PC-3 (cell line): ENCODE measurements at regions not wholly inside any gene's neighbourhood (a gene's known extent, or its start where the extent isn't known, plus 50 kb on each side); places are given as distances from the start of the nearest gene placed in this dataset.

ENCODE experiments used
- ATAC-seq: fragments of 200-7000 bp; cut with Tn5 transposase; 2 replicates; pipeline ENCODE4 v1.9.1; 2020; ENCODE audit warnings: mild to moderate bottlenecking, moderate library complexity
- BruUV-seq: library from RNA; stranded (reverse); fragments of 400-500 nt; replicated peaks from 2 replicates; lab custom pipeline; 2021; lab: Mats Ljungman, UMichigan
- CTCF ChIA-PET: fragments of 300-600 bp; sonication (Branson Sonifier 250); formaldehyde crosslinking; loops from one replicate; lab custom pipeline; 2022; ENCODE audit warnings: antibody characterized with exemption; lab: Charles Lee
- POLR2A ChIA-PET: fragments of 300-600 bp; sonication (Branson Sonifier 250); formaldehyde crosslinking; loops from one replicate; lab custom pipeline; 2022; ENCODE audit warnings: antibody characterized with exemption; ENCODE audit not compliant: unreplicated experiment; lab: Charles Lee
- DNase-seq: peaks from one replicate; pipeline ENCODE4 v3.0.0-alpha.2; 2015
- H2AFZ ChIP-seq: fragments of 300-600 bp; sonication (generic); 2 replicates; pipeline ENCODE4 v1.6.0; 2016; ENCODE audit warnings: antibody characterized with exemption, low read length
- H3F3A ChIP-seq: fragments of 300-600 bp; sonication (generic); one replicate; pipeline ENCODE4 v1.6.0; 2017; ENCODE audit warnings: antibody characterized with exemption, low read length, control low read depth, mild to moderate bottlenecking; ENCODE audit not compliant: unreplicated experiment
- H3K27ac ChIP-seq: fragments of 300-600 bp; sonication (generic); 2 replicates; pipeline ENCODE4 v1.5.1; 2016; ENCODE audit warnings: mild to moderate bottlenecking, low read length
- H3K27me3 ChIP-seq: fragments of 300-600 bp; sonication (generic); 2 replicates; pipeline ENCODE4 v1.6.1; 2016; ENCODE audit warnings: low read length, mixed read lengths
- H3K36me3 ChIP-seq: fragments of 300-600 bp; sonication (generic); 2 replicates; pipeline ENCODE4 v1.6.1; 2016; ENCODE audit warnings: low read depth, mixed run types, low read length, mixed read lengths
- H3K4me1 ChIP-seq: fragments of 300-600 bp; sonication (generic); 2 replicates; pipeline ENCODE4 v1.5.1; 2016; ENCODE audit warnings: low read length; ENCODE audit not compliant: insufficient read depth
- H3K4me2 ChIP-seq: fragments of 300-600 bp; sonication (generic); 2 replicates; pipeline ENCODE4 v1.6.0; 2016; ENCODE audit warnings: low read length
- H3K4me3 ChIP-seq: fragments of 300-600 bp; sonication (generic); 2 replicates; pipeline ENCODE4 v1.5.1; 2016; ENCODE audit warnings: mild to moderate bottlenecking, low read length, mixed read lengths
- H3K79me2 ChIP-seq: fragments of 300-600 bp; sonication (generic); 2 replicates; pipeline ENCODE4 v1.6.1; 2017; ENCODE audit warnings: low read length, mixed read lengths
- H3K9ac ChIP-seq: fragments of 300-600 bp; sonication (generic); 2 replicates; pipeline ENCODE4 v1.6.0; 2016; ENCODE audit warnings: mild to moderate bottlenecking, low read length
- H3K9me2 ChIP-seq: fragments of 300-600 bp; sonication (generic); replicated peaks from 2 replicates; pipeline ENCODE4 v1.6.1; 2016; ENCODE audit warnings: mixed run types, low read length, mixed read lengths
- H3K9me3 ChIP-seq: fragments of 300-600 bp; sonication (generic); 2 replicates; pipeline ENCODE4 v1.6.1; 2016; ENCODE audit warnings: low read length, mixed read lengths
- H4K20me1 ChIP-seq: fragments of 300-600 bp; sonication (generic); 2 replicates; pipeline ENCODE4 v1.6.1; 2016; ENCODE audit warnings: low read length, mixed read lengths
- CTCF ChIP-seq: fragments of 300-600 bp; sonication (generic); conservative IDR thresholded peaks from 2 replicates; pipeline ENCODE4 v1.5.1; 2017; ENCODE audit warnings: antibody characterized with exemption, low read depth, mild to moderate bottlenecking, low read length
- EZH2 ChIP-seq: fragments of 300-600 bp; sonication (generic); IDR thresholded peaks from one replicate; pipeline ENCODE4 v1.6.1; 2017; ENCODE audit warnings: antibody characterized with exemption, mild to moderate bottlenecking, low read length; ENCODE audit not compliant: unreplicated experiment
- EZH2phosphoT487 ChIP-seq: fragments of 300-600 bp; sonication (generic); IDR thresholded peaks from 2 replicates; pipeline ENCODE4 v1.6.1; 2018; ENCODE audit warnings: mild to moderate bottlenecking, antibody characterized with exemption, low read length, borderline replicate concordance
- intact Hi-C: fragments of 100-400 bp; cut with micrococcal nuclease; formaldehyde crosslinking; loops from 2 replicates; pipeline ENCODE4 v1.9.0; 2023

- no TSS peak for BruUV-seq
- POLR2A ChIA-PET: no interaction called here
These were observed 71.7 kb downstream of the RPLP1 start for GRCh38 chr15:69524296-69524695.

GRCh38 chr15:69524814-69525213 is 72.2 kb downstream of the RPLP1 start:
- Histone ChIP-seq H3K79me2 (no peaks in the 10 kb centered on the region), H3K9ac (no peak overlapping the region), H2AFZ (no peak overlapping the region), H3K4me1 (no peaks in the 10 kb centered on the region), H3K27ac (no peak overlapping the region), H3K9me2 (no peaks in the 10 kb centered on the region), H3F3A (no peaks in the 10 kb centered on the region), H3K9me3 (no peaks in the 10 kb centered on the region), H3K27me3 (no peaks in the 10 kb centered on the region), H3K4me3 (no peak overlapping the region), H3K36me3 (no peaks in the 10 kb centered on the region), H3K4me2 (no peak overlapping the region), H4K20me1 (no peaks in the 10 kb centered on the region)
- ChIA-PET POLR2A (no interaction called here), CTCF (no interaction called here)
- no TSS peak for BruUV-seq
- TF ChIP-seq EZH2phosphoT487 (no peak), EZH2 (no peak), CTCF (no peak)
- intact Hi-C loops: loop anchor here (5.0 kb wide), 1 partner anchor 52 kb away; no protein-coding TSS in a partner anchor
- DNase-seq (no peak), ATAC-seq (no peak)

More at GRCh38 chr15:69524296-69524695, 71.7 kb downstream of the RPLP1 start:
- H3K4me1 ChIP-seq: no peaks in the 10 kb centered on the region
- H3K27ac ChIP-seq: no peak overlapping the region
- intact Hi-C loops: loop anchor here (5.0 kb wide), 1 partner anchor 53 kb away; no protein-coding TSS in a partner anchor
- H3K27me3 ChIP-seq: no peaks in the 10 kb centered on the region
- TF ChIP-seq EZH2phosphoT487 (no peak), CTCF (no peak), EZH2 (no peak)
- H3K9me2 ChIP-seq: no peaks in the 10 kb centered on the region
- H2AFZ ChIP-seq: no peak overlapping the region
- no peaks in the 10 kb centered on the region for H3K9me3 ChIP-seq
- H3K4me2 ChIP-seq: no peak overlapping the region
- DNase-seq (no peak), ATAC-seq (no peak)
- no peaks in the 10 kb centered on the region for H3F3A ChIP-seq
- CTCF ChIA-PET: no interaction called here
- H3K9ac ChIP-seq: no peak overlapping the region
- H3K4me3 ChIP-seq: no peak overlapping the region
- no peaks in the 10 kb centered on the region for H3K79me2 ChIP-seq
- no peaks in the 10 kb centered on the region for H4K20me1 ChIP-seq
- no peaks in the 10 kb centered on the region for H3K36me3 ChIP-seq

GRCh38 chr15:69525543-69525942 is 72.9 kb downstream of the RPLP1 start:
- DNase-seq (no peak), ATAC-seq (no peak)
- H3F3A ChIP-seq: no peaks in the 10 kb centered on the region
- intact Hi-C loops: no loop called here
- POLR2A ChIA-PET: no interaction called here
- H3K27ac ChIP-seq: no peak overlapping the region
- H3K4me2 ChIP-seq: no peak overlapping the region
- no peaks in the 10 kb centered on the region for H3K79me2 ChIP-seq
- CTCF ChIA-PET: no interaction called here
- TF ChIP-seq CTCF: no peak
- no peak for TF ChIP-seq EZH2phosphoT487
- no peak for TF ChIP-seq EZH2
- no peaks in the 10 kb centered on the region for H4K20me1 ChIP-seq
- no peak overlapping the region for H2AFZ ChIP-seq
- no TSS peak for BruUV-seq
- H3K9ac ChIP-seq: no peak overlapping the region
- no peaks in the 10 kb centered on the region for H3K27me3 ChIP-seq
- no peaks in the 10 kb centered on the region for H3K4me1 ChIP-seq
- no peaks in the 10 kb centered on the region for H3K9me3 ChIP-seq
- H3K36me3 ChIP-seq: no peaks in the 10 kb centered on the region
- H3K4me3 ChIP-seq: no peak overlapping the region
- H3K9me2 ChIP-seq: no peaks in the 10 kb centered on the region
